ENCODE measurements at regions not wholly inside any gene's neighbourhood (a gene's known extent, or its start where the extent isn't known, plus 50 kb on each side); places are given as distances from the start of the nearest gene placed in this dataset.

- Histone ChIP-seq H3K23me2 (ENCODE audit: low read depth, low read length) (no peaks in the 10 kb centered on the region), H3K27ac (ENCODE audit: low read depth, low read length) (no peak overlapping the region), H3K4me2 (ENCODE audit: insufficient read depth in 1 of 2, low read depth in 2 of 2, low read length in 2 of 2) (no peak overlapping the region), H4K8ac (ENCODE audit: extremely low read depth, insufficient read depth, low read length) (no peak overlapping the region), H3K9ac (replicated peaks in 1 of 4; ENCODE audit: extremely low read depth in 1 of 4, low read depth in 3 of 4, low read length in 3 of 4) (no peak overlapping the region), H2BK12ac (ENCODE audit: low read depth, low read length) (no peak overlapping the region), H4K5ac (ENCODE audit: insufficient read length, low read depth, low read length) (no peak overlapping the region), H3K4ac (replicated peaks; ENCODE audit: insufficient read length, low read depth, low read length) (no peak overlapping the region), H2BK120ac (replicated peaks; ENCODE audit: low read depth, low read length) (no peak overlapping the region), H3K36me3 (ENCODE audit: control insufficient read depth in 2 of 4, insufficient read depth in 4 of 4, low read length in 3 of 4) (no peaks in the 10 kb centered on the region), H2BK5ac (ENCODE audit: low read depth, low read length) (no peak overlapping the region), H3K23ac (ENCODE audit: insufficient read length) (no peak overlapping the region), H3K79me2 (ENCODE audit: control insufficient read depth in 1 of 2, insufficient read depth in 2 of 2, low read length in 2 of 2) (no peaks in the 10 kb centered on the region), H3K4me1 (replicated peaks in 1 of 4; ENCODE audit: control insufficient read depth in 3 of 4, insufficient read depth in 4 of 4, low read length in 3 of 4) (no peaks in the 10 kb centered on the region), H2BK20ac (ENCODE audit: low read length) (no peak overlapping the region), H2AFZ (ENCODE audit: low read length) (no peak overlapping the region), H4K91ac (replicated peaks; ENCODE audit: insufficient read length, low read length) (no peak overlapping the region), H2BK15ac (ENCODE audit: low read length) (no peak overlapping the region), H3K56ac (replicated peaks; ENCODE audit: insufficient read length, low read depth, low read length) (no peak overlapping the region), H2AK5ac (ENCODE audit: low read depth, low read length) (no peak overlapping the region), H4K20me1 (replicated peaks in 1 of 2; ENCODE audit: control insufficient read depth in 1 of 2, insufficient read depth in 2 of 2, low read length in 2 of 2) (no peaks in the 10 kb centered on the region), H3K27me3 (replicated peaks in 1 of 4; ENCODE audit: control insufficient read depth in 3 of 4, extremely low read depth in 1 of 4, insufficient read depth in 3 of 4, low read length in 3 of 4) (no peaks in the 10 kb centered on the region), H3K18ac (ENCODE audit: extremely low read depth, low read length) (no peak overlapping the region), H3K4me3 (ENCODE audit: extremely low read depth in 1 of 4, insufficient read depth in 2 of 4, low read depth in 3 of 4, low read length in 4 of 4) (no peak overlapping the region), H3K9me3 (ENCODE audit: insufficient read depth in 2 of 2, low read depth in 1 of 2, low read length in 1 of 2) (0 out of 4 replicates have a peak, but pooled peaks cover 0 to 4% of the 10 kb centered on the region in 2 experiments), H3K79me1 (ENCODE audit: low read depth, low read length) (no peaks in the 10 kb centered on the region), H3K14ac (ENCODE audit: insufficient read length) (no peak overlapping the region)
- FAIRE-seq (no peak), DNase-seq (ENCODE audit: low read depth in 1 of 2, low spot score in 2 of 2) (no peak)
- ChIA-PET CTCF (ENCODE audit: partially characterized antibody) (interaction anchor here (1.3 kb wide), 1 partner anchor 9 kb away, joined by 8 read pairs; no protein-coding TSS in a partner anchor), POLR2A (ENCODE audit: partially characterized antibody) (no interaction called here)
- WGBS, 2 experiments (ENCODE audit: extremely low coverage in 1 of 2, insufficient coverage in 1 of 2, insufficient read length in 1 of 2, insufficient replicate concordance in 2 of 2, low coverage in 1 of 2, low lambda C conversion rate in 2 of 2, missing lambda C conversion rate in 1 of 2) = 73% methylated on average over 3 of the region's 3 CpGs; no CpG with 5 or more reads in 1 of the 2 experiments
- TF ChIP-seq JUN (IDR thresholded peaks at IDR 0.05; ENCODE audit: low read depth, low read length) = no peak
Measured at GRCh38 chr2:34747643-34748042, 1148.5 kb upstream of the FAM98A start.

Data from H1 (cell line).